ENCODE measurements at regions not wholly inside any gene's neighbourhood (a gene's known extent, or its start where the extent isn't known, plus 50 kb on each side); places are given as distances from the start of the nearest gene placed in this dataset.

DNA sequence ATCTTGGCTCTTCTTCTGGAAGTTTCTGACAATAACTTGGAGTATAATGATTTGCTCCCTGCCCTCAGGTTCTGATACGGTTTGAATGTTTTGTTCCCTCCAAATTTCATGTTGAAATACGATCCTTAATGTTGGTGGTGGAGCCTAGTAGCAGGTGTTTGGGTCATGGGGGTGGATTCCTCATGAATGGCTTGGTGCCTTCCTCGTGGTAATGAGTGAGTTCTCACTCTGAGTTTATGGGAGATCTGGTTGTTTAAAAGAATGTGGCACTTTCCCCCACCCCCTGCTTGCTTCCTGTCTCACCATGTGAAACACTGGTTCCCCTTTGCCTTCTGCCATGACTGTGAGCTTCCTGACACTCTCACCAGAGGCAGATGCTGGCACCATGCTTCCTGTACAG lies 103.0 kb upstream of the OSMR start:
- DNase-seq (ENCODE audit: extremely low read depth, low read depth): no peak
- no peak for TF ChIP-seq CTCF (IDR thresholded peaks at IDR 0.05; ENCODE audit: low read depth, low read length, missing control alignments)
- H3K4me3 ChIP-seq (replicated peaks; ENCODE audit: low read depth, low read length): no peak overlapping the region

- TF ChIP-seq CTCF (IDR thresholded peaks at IDR 0.05; ENCODE audit: low read depth, low read length, missing control alignments): no peak
- H3K4me3 ChIP-seq (replicated peaks; ENCODE audit: low read depth, low read length): no peak overlapping the region
- no peak for DNase-seq (ENCODE audit: extremely low read depth, low read depth)
Measured at GRCh38 chr5:38743562-38743961, 102.2 kb upstream of the OSMR start.

DNA sequence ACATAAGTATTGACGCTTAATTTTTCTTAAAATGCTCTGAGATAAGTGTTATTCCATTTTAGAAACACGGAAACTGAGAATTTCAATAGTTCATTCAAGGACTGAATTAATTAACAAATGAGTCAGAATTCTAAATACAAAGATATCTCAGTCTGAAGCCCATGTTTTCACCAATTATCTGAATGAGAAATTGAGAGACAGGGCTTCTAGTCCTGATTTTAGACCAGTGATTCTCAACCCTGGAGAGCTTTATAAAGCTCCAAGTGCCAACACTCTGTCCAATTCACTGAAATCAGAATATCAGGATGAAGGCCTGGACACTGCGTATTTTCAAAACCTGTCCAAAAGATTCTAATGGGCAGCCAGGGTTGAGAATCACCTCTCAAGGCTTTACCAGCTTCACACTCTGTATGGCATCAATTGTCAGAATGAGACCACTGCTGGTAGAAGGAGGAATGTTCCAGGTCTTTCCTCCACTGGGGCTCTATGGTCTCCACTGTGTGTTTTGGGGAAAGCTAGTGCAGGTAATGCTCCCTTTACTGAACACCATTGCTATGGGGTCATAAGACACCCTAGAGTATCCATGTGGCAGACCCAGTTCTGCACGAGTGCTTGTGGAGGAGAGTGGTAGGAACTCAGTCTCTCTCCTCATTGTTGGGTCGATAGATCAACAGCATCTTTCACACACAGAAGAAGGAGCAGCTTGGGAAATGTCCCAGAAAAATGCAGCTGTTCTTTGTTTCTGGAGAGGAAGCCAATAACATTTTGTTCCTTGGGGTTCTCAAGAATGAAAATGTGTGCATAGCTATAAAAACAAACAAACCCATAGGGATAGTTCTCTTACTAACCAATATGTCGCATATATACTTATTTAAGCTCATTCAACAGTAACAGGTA lies 99.7 kb upstream of the OSMR start:
- TF ChIP-seq CTCF (IDR thresholded peaks at IDR 0.05; ENCODE audit: low read depth, low read length, missing control alignments): no peak
- no peak for DNase-seq (ENCODE audit: extremely low read depth, low read depth)
- no peak overlapping the region for H3K4me3 ChIP-seq (replicated peaks; ENCODE audit: low read depth, low read length)

DNA sequence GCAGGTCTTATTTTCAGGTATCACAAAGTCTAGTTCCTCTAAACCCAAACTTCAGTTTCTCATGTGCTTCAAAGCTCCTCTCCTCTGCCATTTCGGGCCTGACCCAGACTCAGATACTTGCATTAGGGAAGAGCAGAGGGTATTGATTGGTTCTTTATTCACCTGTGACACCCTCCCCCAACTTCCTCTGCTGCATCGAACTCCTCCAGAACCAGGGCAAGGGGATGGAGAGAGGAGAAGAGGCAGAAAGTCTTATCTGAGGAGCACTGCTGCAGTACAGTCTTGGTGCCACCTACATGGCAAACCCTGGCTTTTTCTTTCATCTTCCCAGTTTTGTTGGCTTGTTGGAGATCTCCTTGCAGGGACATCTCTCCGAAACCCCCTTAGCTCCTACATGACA lies 96.0 kb upstream of the OSMR start:
- H3K4me3 ChIP-seq (replicated peaks; ENCODE audit: low read depth, low read length): no peak overlapping the region
- no peak for DNase-seq (ENCODE audit: extremely low read depth, low read depth)
- no peak for TF ChIP-seq CTCF (IDR thresholded peaks at IDR 0.05; ENCODE audit: low read depth, low read length, missing control alignments)

GRCh38 chr5:38751103-38751502 lies 94.7 kb upstream of the OSMR start:
- no peak overlapping the region for H3K4me3 ChIP-seq (replicated peaks; ENCODE audit: low read depth, low read length)
- peak; percentile 30 for TF ChIP-seq CTCF (IDR thresholded peaks at IDR 0.05; ENCODE audit: low read depth, low read length, missing control alignments)

DNA sequence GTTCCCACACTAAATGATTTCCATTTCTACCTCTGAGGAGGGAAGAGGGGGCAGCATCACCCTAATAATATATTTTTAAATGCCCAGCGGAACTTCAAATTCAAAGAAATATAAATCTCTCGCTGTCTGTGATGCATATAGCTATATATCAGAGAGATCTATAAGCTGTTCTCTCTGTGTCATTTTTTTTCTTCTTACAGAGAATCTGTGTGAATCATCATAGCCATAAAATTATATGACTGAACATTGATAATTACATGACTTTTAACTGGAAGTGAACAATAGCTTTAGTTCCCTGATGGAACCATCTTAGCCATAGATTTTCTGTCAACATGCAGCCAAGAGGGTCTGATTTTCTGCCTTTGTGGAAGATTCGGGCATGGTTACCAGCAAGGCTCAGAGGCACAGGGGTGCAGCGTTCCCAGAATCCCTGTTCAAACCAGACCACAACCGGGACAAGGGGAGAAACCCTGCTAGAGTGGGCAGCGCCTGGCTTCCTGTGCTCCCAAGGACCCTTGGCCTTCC lies 93.7 kb upstream of the OSMR start:
- DNase-seq (ENCODE audit: extremely low read depth, low read depth): no peak
- no peak overlapping the region for H3K4me3 ChIP-seq (replicated peaks; ENCODE audit: low read depth, low read length)
- no peak for TF ChIP-seq CTCF (IDR thresholded peaks at IDR 0.05; ENCODE audit: low read depth, low read length, missing control alignments)

More at GRCh38 chr5:38751103-38751502, 94.7 kb upstream of the OSMR start:
- DNase-seq (ENCODE audit: extremely low read depth, low read depth): no peak
